ENCODE measurements at regions not wholly inside any gene's neighbourhood (a gene's known extent, or its start where the extent isn't known, plus 50 kb on each side); places are given as distances from the start of the nearest gene placed in this dataset.

DNA sequence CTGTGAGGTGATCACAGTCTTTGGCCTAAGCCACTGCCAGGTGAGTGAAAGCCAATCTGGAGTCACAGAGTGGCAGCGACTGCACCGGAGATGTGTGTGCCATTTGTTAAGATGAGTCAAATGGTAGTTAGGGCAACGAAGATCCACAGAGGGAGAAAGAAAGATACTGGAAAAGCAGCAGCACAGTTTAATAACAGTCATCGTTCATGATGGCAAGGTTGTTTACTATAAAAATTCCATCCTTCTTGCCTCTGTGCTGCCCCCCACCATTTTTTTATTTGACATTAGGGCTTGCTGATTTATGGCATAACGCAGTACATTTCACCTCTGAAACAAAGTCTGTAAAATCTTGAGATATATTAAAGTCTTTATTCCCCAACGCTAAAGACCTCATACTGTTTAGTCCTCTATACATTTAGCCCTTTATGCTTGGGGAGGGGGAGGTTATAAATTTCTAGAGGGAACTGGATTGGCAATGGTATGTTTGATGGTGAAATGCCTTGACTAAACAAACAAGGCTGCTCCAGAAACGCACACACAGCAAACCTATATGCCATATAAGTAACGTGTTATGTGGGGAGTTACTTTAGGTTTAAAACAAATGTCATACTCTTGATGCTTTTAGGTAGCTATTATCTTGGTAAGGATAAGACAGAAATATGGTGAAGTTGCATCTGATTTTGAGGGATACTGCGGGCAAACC lies 55.8 kb upstream of the ABL1 start:
- no peak for DNase-seq (ENCODE audit: low spot score)
- H3K36me3 Mint-ChIP-seq (ENCODE audit: low read depth), result peaks cover 2% of the 10 kb centered on the region
- no peak overlapping the region for H3K4me3 Mint-ChIP-seq (ENCODE audit: unreplicated experiment)
- TF ChIP-seq CTCF (IDR thresholded peaks at IDR 0.05), result no peak
- H3K27ac Mint-ChIP-seq (ENCODE audit: unreplicated experiment), result no peak overlapping the region
- peaks cover 74% of the 10 kb centered on the region for H3K4me1 Mint-ChIP-seq (ENCODE audit: low read depth)
- H3K9me3 Mint-ChIP-seq (ENCODE audit: low read depth), result peaks cover 10% of the 10 kb centered on the region
- no peaks in the 10 kb centered on the region for H3K27me3 Mint-ChIP-seq (ENCODE audit: low read depth)

DNA sequence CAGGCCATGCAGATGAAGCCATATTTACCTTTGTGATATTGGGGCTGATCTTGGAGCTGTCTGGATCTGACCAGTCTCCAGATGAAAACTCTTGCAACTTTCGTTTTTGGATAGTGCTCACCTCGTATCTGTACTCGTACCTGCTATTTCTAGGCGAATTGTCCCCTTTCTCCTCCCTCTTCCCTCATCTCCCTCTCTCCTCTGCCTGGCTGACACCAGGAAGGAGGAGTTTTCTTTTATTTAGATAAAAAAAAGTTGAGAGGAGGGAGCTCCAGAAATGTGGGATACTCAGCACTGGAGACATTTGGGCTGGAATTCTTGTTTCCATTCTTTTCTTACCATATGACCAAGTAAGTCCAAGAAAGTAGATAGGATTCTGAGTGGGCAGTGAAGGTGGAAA lies 54.6 kb upstream of the ABL1 start:
- peak overlapping the region; percentile 61 for H3K4me3 Mint-ChIP-seq (ENCODE audit: unreplicated experiment)
- H3K4me1 Mint-ChIP-seq (ENCODE audit: low read depth), result peaks cover 68% of the 10 kb centered on the region
- H3K9me3 Mint-ChIP-seq (ENCODE audit: low read depth), result peaks cover 6% of the 10 kb centered on the region
- no peaks in the 10 kb centered on the region for H3K36me3 Mint-ChIP-seq (ENCODE audit: low read depth)
- peak overlapping the region; percentile 93 for H3K27ac Mint-ChIP-seq (ENCODE audit: unreplicated experiment)
- H3K27me3 Mint-ChIP-seq (ENCODE audit: low read depth), result no peaks in the 10 kb centered on the region
- DNase-seq (ENCODE audit: low spot score), result no peak
- no peak for TF ChIP-seq CTCF (IDR thresholded peaks at IDR 0.05)

- peaks cover under 1% of the 10 kb centered on the region for H3K9me3 Mint-ChIP-seq (ENCODE audit: low read depth)
- H3K36me3 Mint-ChIP-seq (ENCODE audit: low read depth), result no peaks in the 10 kb centered on the region
- H3K27ac Mint-ChIP-seq (ENCODE audit: unreplicated experiment), result peak overlapping the region; percentile 93
- H3K4me3 Mint-ChIP-seq (ENCODE audit: unreplicated experiment), result peak overlapping the region; percentile 61
- no peaks in the 10 kb centered on the region for H3K27me3 Mint-ChIP-seq (ENCODE audit: low read depth)
- peaks cover 64% of the 10 kb centered on the region for H3K4me1 Mint-ChIP-seq (ENCODE audit: low read depth)
- DNase-seq (ENCODE audit: low spot score), result no peak
- TF ChIP-seq CTCF (IDR thresholded peaks at IDR 0.05), result no peak
Observed at GRCh38 chr9:130780865-130781504, 54.1 kb upstream of the ABL1 start.

DNA sequence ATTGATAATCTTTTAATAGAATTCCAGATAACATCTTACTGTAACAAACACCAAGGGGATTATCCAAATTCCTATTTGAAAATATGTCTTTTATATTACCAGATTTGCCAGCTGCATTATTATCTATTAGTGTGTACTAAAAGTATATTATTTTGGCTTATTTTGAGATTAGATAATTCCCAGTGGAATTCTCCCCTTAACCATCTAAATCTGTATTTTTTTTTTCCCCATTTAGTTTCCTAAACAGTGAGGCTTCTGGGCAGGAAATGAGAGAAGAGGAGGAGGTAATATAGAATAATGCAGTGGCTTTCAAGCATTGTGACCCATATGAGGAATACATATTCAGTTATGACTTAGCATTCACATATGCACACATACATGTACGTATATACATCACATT lies 53.5 kb upstream of the ABL1 start:
- peaks cover 64% of the 10 kb centered on the region for H3K4me1 Mint-ChIP-seq (ENCODE audit: low read depth)
- DNase-seq (ENCODE audit: low spot score), result no peak
- peak overlapping the region; percentile 61 for H3K4me3 Mint-ChIP-seq (ENCODE audit: unreplicated experiment)
- H3K36me3 Mint-ChIP-seq (ENCODE audit: low read depth), result no peaks in the 10 kb centered on the region
- H3K9me3 Mint-ChIP-seq (ENCODE audit: low read depth), result no peaks in the 10 kb centered on the region
- no peaks in the 10 kb centered on the region for H3K27me3 Mint-ChIP-seq (ENCODE audit: low read depth)
- TF ChIP-seq CTCF (IDR thresholded peaks at IDR 0.05), result no peak
- peak overlapping the region; percentile 93 for H3K27ac Mint-ChIP-seq (ENCODE audit: unreplicated experiment)

- H3K9me3 Mint-ChIP-seq (ENCODE audit: low read depth), result no peaks in the 10 kb centered on the region
- no peak overlapping the region for H3K27ac Mint-ChIP-seq (ENCODE audit: unreplicated experiment)
- no peaks in the 10 kb centered on the region for H3K27me3 Mint-ChIP-seq (ENCODE audit: low read depth)
- no peak overlapping the region for H3K4me3 Mint-ChIP-seq (ENCODE audit: unreplicated experiment)
- no peak for TF ChIP-seq CTCF (IDR thresholded peaks at IDR 0.05)
- no peaks in the 10 kb centered on the region for H3K36me3 Mint-ChIP-seq (ENCODE audit: low read depth)
- no peak for DNase-seq (ENCODE audit: low spot score)
- H3K4me1 Mint-ChIP-seq (ENCODE audit: low read depth), result peaks cover 65% of the 10 kb centered on the region
Observed at GRCh38 chr9:130782886-130783530, 52.0 kb upstream of the ABL1 start.

All from chondrocyte (in vitro differentiated cells).